Choroid plexus epithelial cell (primary cell): ENCODE measurements at regions not wholly inside any gene's neighbourhood (a gene's known extent, or its start where the extent isn't known, plus 50 kb on each side); places are given as distances from the start of the nearest gene placed in this dataset.

Experiments used
- DNase-seq: peaks from one replicate; pipeline ENCODE4 v3.0.0-alpha.2; 2010; ENCODE audit warnings: low read depth
- H3K4me3 ChIP-seq: 2 replicates; pipeline ENCODE4 v1.5.1; 2011; ENCODE audit warnings: low read depth, mild to moderate bottlenecking, control low read depth, low read length, moderate library complexity
- CTCF ChIP-seq: conservative IDR thresholded peaks from 2 replicates; pipeline ENCODE4 v1.5.1; 2011; ENCODE audit warnings: low read depth, mild to moderate bottlenecking, control low read depth, inconsistent platforms, low read length, moderate library complexity

- no peak for TF ChIP-seq CTCF
- DNase-seq = no peak
- H3K4me3 ChIP-seq = no peak overlapping the region
These were observed 101.3 kb upstream of the ETAA1 start for GRCh38 chr2:67295851-67296250.

- no peak for TF ChIP-seq CTCF
- H3K4me3 ChIP-seq = no peak overlapping the region
These were observed 92.7 kb upstream of the ETAA1 start for GRCh38 chr2:67304300-67304890.

GRCh38 chr2:67309281-67309680 lies 87.9 kb upstream of the ETAA1 start:
- no peak for DNase-seq
- TF ChIP-seq CTCF = no peak
- H3K4me3 ChIP-seq = no peak overlapping the region

More at GRCh38 chr2:67304300-67304890, 92.7 kb upstream of the ETAA1 start:
- no peak for DNase-seq

GRCh38 chr2:67311536-67311935 lies 85.6 kb upstream of the ETAA1 start:
- no peak for TF ChIP-seq CTCF
- peak; percentile 62 for DNase-seq

GRCh38 chr2:67312871-67313270 lies 84.3 kb upstream of the ETAA1 start:
- DNase-seq = no peak
- TF ChIP-seq CTCF = no peak
- no peak overlapping the region for H3K4me3 ChIP-seq

More at GRCh38 chr2:67311536-67311935, 85.6 kb upstream of the ETAA1 start:
- H3K4me3 ChIP-seq = no peak overlapping the region

GRCh38 chr2:67313536-67313935 lies 83.6 kb upstream of the ETAA1 start:
- DNase-seq = no peak
- no peak for TF ChIP-seq CTCF
- H3K4me3 ChIP-seq = no peak overlapping the region

GRCh38 chr2:67318031-67318430 lies 79.1 kb upstream of the ETAA1 start:
- no peak overlapping the region for H3K4me3 ChIP-seq
- no peak for TF ChIP-seq CTCF
- DNase-seq = no peak
